ENCODE measurements at regions not wholly inside any gene's neighbourhood (a gene's known extent, or its start where the extent isn't known, plus 50 kb on each side); places are given as distances from the start of the nearest gene placed in this dataset.

DNA sequence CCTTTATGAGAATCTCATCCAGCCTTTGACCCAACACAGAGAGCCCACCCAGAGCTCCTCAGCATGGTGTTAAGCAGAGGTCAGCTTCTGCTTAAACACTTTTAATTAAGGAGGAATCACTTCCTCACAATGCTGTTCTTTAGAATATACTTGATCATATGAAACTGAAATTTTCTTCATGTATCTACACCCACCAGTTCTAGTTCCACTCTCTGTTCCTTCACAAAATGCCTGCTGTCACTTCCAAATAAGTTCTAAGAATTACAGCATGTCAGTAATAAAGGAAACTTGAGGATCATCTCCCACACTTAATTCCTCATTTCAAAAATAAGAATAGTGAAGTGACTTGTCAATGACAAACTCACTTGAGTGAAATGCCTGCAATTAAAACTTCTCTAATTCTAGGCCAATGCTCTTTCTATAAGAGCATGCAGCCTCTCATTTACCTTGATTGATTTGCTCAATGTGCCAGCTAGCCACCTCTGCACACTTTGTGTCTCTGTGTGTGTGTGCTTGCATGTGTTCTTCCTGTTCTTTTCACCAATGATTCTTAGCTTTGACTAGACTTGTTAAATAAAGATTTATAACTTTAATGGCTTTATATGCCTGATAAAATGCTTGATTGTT is 356.3 kb downstream of the PLPP3 start:
- no peak for DNase-seq (ENCODE audit: low spot score)

DNA sequence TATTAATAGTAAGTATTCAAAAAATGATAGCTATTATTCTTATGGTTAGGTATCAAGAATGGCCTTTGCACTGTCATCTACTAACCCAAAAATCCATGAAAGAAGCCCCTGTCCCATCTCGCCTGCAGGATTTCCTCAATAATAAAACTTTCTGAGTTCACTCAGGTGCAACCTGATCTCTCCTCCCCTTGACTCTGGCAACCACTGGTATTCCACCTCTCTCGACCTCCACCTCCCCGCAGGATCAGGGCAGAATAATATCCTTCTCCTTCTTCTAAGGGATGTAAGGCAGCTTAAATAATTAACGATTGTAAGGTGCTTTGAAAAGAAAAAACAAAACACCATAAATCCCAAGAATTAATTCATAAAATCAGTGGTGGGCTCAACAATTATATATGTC is 359.3 kb downstream of the PLPP3 start:
- DNase-seq (ENCODE audit: low spot score) = no peak

DNA sequence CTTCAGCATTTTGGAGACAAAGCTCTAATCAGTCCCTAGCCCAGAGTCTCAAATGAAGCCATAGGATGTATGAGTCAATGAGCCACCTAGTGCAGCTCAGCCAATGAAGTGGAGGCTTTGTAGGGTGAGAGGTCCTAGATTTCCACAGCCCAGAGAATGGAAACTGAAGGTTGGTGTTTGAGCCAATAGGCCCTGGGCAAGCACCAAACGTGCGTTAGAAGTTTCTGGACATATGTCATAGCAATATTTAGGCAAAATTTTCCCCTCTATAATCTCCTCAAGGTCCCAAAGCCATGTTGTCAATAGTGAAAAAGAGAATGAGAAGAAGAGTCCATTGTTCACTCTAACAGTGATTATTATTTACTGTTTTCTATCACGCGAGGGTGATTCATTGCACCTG is 361.3 kb downstream of the PLPP3 start:
- no peak for DNase-seq (ENCODE audit: low spot score)

- no peak for DNase-seq (ENCODE audit: low spot score)
Observed at GRCh38 chr1:56216218-56216617, 363.1 kb downstream of the PLPP3 start.

- DNase-seq (ENCODE audit: low spot score) = no peak
Observed at GRCh38 chr1:56215771-56216170, 363.6 kb downstream of the PLPP3 start.

DNA sequence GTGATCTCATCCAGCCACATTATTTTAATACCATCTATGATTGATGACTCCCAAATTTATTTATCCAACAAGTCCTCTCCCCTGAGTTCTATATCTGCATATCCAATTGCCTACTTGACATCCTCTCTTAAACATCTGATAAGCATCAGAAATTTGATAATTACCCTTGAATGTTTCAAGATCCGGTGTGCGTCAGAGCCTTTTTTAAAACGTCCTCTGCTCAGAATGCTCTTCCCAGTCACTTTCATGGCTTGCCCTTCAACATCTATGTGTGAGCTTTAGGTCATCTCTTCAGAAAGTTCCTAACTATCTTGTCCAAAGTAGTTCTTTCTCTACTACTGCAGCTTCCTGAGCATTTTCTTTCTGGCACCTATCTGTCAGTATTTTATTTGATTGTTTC is 364.3 kb downstream of the PLPP3 start:
- no peak for DNase-seq (ENCODE audit: low spot score)

- DNase-seq (ENCODE audit: low spot score) = no peak
Observed at GRCh38 chr1:56213068-56213467, 366.3 kb downstream of the PLPP3 start.

DNA sequence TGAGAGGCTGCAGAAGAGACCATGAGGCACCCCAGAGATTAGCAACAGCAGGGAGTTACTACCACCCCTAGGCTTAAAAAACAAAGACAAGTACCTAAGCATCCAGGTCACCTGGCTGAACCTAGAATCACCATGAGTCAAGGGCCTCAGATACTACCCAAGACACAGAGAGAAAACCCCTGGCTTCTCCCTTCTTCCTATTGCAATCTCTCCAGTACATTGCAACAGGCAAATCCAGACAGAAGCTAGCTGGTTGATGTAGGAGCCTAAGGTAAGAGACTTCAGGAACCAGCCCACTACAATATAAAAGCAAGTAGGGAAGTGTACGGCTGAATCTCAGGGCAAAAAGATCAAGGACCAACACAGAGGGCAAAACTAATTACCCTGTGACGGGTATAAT is 367.2 kb downstream of the PLPP3 start:
- DNase-seq (ENCODE audit: low spot score) = no peak

DNA sequence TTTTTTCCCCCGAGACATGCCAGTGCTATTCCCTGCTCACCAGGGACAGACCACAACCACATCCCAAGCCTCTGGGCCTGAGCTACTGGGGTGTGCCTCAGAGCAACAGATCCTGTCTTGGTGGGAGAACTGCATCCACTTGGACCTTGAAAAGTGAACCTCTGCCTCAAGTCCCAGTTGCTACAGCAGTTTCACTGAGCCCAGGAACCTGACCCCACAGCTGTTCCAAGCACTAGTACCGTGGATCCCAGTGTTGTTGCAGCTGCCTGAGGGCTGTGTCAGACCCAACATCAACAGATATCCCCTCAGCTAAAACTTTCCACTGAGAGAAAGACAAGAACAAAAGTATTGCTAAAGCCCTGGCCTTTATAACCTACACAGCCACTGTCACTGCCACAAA is 373.0 kb downstream of the PLPP3 start:
- no peak for DNase-seq (ENCODE audit: low spot score)

DNA sequence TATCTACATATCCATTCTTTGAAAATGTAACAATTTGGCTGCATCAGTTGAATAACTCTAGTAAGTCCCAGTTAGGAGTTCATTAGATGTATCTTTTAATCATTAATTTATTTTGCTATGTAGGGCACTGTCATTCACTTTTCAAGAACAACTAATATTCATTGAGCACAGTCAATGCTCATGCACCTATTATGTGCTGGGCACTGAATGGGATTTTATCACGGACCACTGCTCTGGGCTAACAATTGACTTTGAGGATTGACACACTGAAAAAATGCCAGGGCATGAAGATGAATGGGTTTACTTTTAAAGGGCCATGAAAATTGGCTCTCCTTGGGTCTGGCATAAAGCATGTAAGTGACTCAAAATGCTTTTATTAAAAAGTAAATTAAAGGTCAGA is 375.2 kb downstream of the PLPP3 start:
- DNase-seq (ENCODE audit: low spot score) = no peak

DNA sequence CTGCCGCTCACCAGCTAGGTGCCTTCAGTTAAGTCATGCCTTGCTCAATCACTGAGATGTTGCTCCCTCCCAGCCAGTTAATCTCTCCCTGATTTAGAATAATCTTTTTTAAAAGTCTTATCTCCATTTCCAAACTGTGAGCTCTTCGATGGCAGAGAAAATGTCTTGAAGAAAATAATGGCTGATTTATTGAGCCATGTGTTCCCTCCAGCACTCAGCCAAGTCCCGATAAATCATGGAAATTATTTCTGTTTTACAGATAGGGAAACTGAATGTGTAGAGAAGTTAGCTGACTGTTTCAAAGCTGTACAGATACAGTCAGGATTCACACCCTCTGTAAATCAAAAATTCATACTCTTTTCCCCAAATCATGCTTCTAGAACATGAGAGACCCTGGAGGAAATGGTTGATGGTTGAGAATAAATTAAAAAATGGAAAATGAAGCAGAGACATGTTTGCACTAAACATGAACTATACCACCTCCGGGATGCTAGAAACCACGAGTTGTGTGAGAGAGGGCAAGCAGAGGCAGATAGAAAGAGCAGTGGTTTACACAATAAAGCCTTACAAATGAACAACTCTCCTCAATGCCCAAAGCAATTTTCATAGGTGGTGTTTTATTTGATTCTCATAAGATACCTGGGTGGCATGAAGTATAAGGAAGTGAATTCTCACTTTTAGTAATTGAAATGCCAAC is 376.4 kb downstream of the PLPP3 start:
- no peak for DNase-seq (ENCODE audit: low spot score)

DNA sequence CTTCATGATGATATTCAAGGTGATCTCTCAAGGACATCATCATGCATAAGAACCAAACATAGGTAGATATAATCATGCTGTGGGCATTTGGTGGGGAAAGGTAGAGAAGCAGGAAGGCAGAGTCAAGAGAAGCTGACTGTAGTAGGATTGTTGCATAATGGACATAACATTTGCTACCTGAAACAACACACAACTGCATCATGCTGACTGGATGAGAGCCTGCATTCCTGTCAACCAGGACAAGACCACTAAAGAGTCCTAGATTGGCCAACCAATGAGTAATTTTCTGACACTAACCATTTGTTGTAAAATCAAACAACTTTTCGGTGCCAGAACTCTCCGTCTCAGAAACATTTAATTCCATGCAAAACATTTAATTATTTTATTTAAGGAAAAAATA is 377.2 kb downstream of the PLPP3 start:
- DNase-seq (ENCODE audit: low spot score) = no peak

GRCh38 chr1:56200896-56201295 is 378.5 kb downstream of the PLPP3 start:
- no peak for DNase-seq (ENCODE audit: low spot score)

DNA sequence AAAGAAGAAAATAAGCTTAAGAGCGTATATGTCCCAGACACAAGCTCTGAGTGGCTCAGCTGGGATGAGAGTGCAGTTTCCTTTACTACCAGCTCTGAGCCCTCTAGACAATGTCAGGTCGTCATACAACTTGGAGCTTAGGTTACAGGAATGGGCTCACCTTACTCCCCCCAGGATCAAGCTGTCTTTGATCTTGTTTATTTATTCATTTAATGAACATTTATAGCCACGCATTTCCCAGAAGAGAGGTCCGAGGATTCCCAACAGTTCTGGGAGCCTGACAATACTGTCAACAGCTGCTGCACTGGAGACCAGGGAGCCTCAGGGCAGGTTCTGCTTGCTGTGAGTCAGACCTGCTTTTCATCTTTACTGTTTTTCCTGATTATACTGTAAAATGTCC is 378.9 kb downstream of the PLPP3 start:
- DNase-seq (ENCODE audit: low spot score) = no peak

DNA sequence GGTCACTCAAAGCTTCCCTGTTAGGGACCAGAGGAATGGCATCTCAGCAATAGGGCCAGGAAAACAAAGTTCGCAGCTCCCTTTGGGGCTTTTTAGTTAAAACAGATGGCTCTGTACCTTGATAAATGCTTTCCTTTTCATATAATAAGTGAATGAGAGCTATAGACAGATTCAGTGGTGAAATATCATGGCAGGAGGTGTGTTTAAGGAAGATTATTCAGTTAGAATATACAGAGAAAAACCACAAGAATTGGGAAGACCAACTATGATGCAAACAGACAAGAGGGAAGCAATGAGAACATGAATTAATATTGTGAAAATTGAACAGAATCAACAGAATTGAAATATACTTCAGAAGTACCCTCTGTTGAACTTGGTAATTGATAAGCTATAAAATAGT is 379.4 kb downstream of the PLPP3 start:
- no peak for DNase-seq (ENCODE audit: low spot score)

DNA sequence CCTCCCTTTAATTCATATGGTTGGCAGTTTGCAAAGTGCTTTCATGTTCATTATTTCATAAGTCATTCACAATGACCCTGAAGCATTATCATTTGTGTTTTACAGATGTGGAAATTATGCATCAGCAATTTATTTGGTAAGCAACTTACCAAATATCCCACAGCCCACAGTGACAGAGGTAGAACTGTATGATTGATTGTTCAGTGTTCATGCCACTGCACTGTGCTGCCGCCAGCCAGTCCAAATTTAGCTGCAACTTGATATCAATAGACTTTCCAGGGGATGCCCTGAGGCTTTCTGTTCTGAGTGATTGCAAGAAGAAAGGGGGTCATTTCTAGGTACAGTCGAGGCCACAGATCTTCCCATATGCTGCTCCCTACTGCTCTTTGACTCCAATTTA is 380.3 kb downstream of the PLPP3 start:
- no peak for DNase-seq (ENCODE audit: low spot score)

- DNase-seq (ENCODE audit: low spot score) = no peak
Observed at GRCh38 chr1:56197946-56198345, 381.4 kb downstream of the PLPP3 start.

- DNase-seq (ENCODE audit: low spot score) = no peak
Observed at GRCh38 chr1:56196839-56197238, 382.5 kb downstream of the PLPP3 start.

GRCh38 chr1:56194701-56195300 is 384.6 kb downstream of the PLPP3 start:
- DNase-seq (ENCODE audit: low spot score) = no peak

- no peak for DNase-seq (ENCODE audit: low spot score)
Observed at GRCh38 chr1:56193656-56194055, 385.7 kb downstream of the PLPP3 start.

GRCh38 chr1:56191369-56191768 is 388.0 kb downstream of the PLPP3 start:
- DNase-seq (ENCODE audit: low spot score) = no peak

DNA sequence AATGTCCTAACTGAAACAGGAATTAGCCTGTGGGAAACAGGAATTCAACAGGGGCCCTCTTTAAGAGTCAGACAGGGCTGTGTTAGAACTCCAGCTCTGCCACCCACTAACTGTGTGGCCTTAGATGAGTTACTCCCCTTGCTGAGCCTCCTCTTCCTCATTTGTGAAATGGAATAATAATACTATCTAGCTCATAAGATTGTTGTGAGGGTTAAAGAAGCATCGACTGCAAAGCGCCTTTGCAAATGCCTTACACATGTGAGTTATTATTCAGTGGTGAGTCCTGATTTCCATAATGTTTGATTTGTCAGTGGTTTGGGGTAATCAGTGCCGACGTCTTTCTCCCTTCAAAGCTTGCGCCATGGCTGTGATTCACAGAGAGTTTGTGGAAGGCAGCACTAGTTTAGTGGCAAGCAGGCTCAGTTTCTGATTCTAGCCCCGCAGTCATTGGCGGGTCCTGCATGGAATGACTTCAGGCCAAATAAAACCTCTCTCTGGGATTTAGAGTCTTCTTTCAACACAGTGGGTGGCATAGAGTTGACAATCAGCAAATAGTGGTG is 388.5 kb downstream of the PLPP3 start:
- no peak for DNase-seq (ENCODE audit: low spot score)
